ENCODE measurements at regions not wholly inside any gene's neighbourhood (a gene's known extent, or its start where the extent isn't known, plus 50 kb on each side); places are given as distances from the start of the nearest gene placed in this dataset.

- Histone ChIP-seq H3K4me1 (ENCODE audit: control insufficient read depth, low read length) (no peaks in the 10 kb centered on the region), H3K27ac (ENCODE audit: low read depth, low read length) (no peak overlapping the region), H3K79me2 (ENCODE audit: control insufficient read depth, low read length) (no peaks in the 10 kb centered on the region), H3K4me3 (ENCODE audit: low read length) (no peak overlapping the region), H3K9me2 (replicated peaks; ENCODE audit: control insufficient read depth, low read length) (no peaks in the 10 kb centered on the region), H3F3A (ENCODE audit: control insufficient read depth, insufficient read depth) (no peaks in the 10 kb centered on the region), H3K36me3 (ENCODE audit: control insufficient read depth, low read length) (no peaks in the 10 kb centered on the region), H3K4me2 (ENCODE audit: low read length) (no peak overlapping the region), H3K9me3 (ENCODE audit: control insufficient read depth, insufficient read depth, low read length) (no peaks in the 10 kb centered on the region), H3K27me3 (ENCODE audit: control insufficient read depth, low read length) (no peaks in the 10 kb centered on the region), H4K20me1 (ENCODE audit: control insufficient read depth, insufficient read depth, low read depth, low read length) (no peaks in the 10 kb centered on the region)
- TF ChIP-seq EZH2phosphoT487 (IDR thresholded peaks at IDR 0.05; ENCODE audit: borderline replicate concordance, low read length): no peak
- no peak for TF ChIP-seq CTCF (IDR thresholded peaks at IDR 0.05; ENCODE audit: low read depth, low read length, poor library complexity, severe bottlenecking)
Measured at GRCh38 chr14:94940263-94940993, 170.5 kb upstream of the GSC start.

- no peaks in the 10 kb centered on the region for H3K36me3 ChIP-seq (ENCODE audit: control insufficient read depth, low read length)
- no peak overlapping the region for H3K4me3 ChIP-seq (ENCODE audit: low read length)
- H3K9me3 ChIP-seq (ENCODE audit: control insufficient read depth, insufficient read depth, low read length): no peaks in the 10 kb centered on the region
- H3F3A ChIP-seq (ENCODE audit: control insufficient read depth, insufficient read depth): no peaks in the 10 kb centered on the region
- H3K4me1 ChIP-seq (ENCODE audit: control insufficient read depth, low read length): no peaks in the 10 kb centered on the region
- no peaks in the 10 kb centered on the region for H3K79me2 ChIP-seq (ENCODE audit: control insufficient read depth, low read length)
- no peak for TF ChIP-seq EZH2phosphoT487 (IDR thresholded peaks at IDR 0.05; ENCODE audit: borderline replicate concordance, low read length)
- no peak for TF ChIP-seq CTCF (IDR thresholded peaks at IDR 0.05; ENCODE audit: low read depth, low read length, poor library complexity, severe bottlenecking)
- no peak overlapping the region for H3K4me2 ChIP-seq (ENCODE audit: low read length)
- H3K27me3 ChIP-seq (ENCODE audit: control insufficient read depth, low read length): no peaks in the 10 kb centered on the region; the same call in 1 of the 2 replicates
- no peaks in the 10 kb centered on the region for H3K9me2 ChIP-seq (replicated peaks; ENCODE audit: control insufficient read depth, low read length)
- H4K20me1 ChIP-seq (ENCODE audit: control insufficient read depth, insufficient read depth, low read depth, low read length): no peaks in the 10 kb centered on the region
- no peak overlapping the region for H3K27ac ChIP-seq (ENCODE audit: low read depth, low read length)
Measured at GRCh38 chr14:94938016-94938415, 168.1 kb upstream of the GSC start.

DNA sequence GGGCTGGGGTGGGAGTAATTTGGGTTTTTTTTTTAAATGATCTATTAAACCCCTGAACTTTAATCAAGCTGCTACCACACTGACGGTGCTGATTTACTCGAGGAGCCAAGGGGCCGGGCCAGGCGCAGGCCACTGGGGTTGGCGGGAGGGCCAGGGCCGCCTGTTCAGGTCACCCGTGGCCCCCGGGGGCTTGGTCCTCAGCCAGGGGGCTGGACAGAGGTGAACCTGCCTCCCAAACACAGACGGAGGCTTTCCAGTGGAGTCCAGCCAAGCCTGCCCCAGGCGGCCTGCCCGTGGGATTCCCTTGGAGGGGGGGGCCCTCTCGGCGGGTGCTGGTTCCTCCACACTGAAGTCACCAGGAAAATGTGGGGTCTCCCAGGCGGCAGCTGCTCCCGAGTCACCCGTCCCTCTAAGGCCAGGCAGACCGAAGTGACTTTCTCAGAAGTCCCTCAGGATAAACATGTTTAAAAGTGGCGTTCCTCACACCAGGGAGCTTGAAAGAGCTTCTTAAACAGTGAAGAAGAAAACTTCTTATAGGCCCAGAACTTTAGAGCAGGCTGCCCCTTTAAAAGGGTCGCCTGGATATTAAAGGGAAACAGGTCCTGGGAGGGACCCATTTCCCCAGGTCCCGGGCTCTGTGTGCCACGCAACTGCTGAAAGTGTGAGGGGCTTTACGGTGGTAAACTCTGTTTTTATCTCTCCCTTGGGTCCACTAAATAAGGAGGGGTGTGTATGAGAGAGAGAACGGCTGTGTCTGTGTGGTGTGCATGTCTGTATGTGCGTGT is 167.2 kb upstream of the GSC start:
- no peaks in the 10 kb centered on the region for H3F3A ChIP-seq (ENCODE audit: control insufficient read depth, insufficient read depth)
- H4K20me1 ChIP-seq (ENCODE audit: control insufficient read depth, insufficient read depth, low read depth, low read length): no peaks in the 10 kb centered on the region
- no peak overlapping the region for H3K27ac ChIP-seq (ENCODE audit: low read depth, low read length)
- H3K4me1 ChIP-seq (ENCODE audit: control insufficient read depth, low read length): no peaks in the 10 kb centered on the region
- H3K9me3 ChIP-seq (ENCODE audit: control insufficient read depth, insufficient read depth, low read length): no peaks in the 10 kb centered on the region
- H3K79me2 ChIP-seq (ENCODE audit: control insufficient read depth, low read length): no peaks in the 10 kb centered on the region
- TF ChIP-seq CTCF (IDR thresholded peaks at IDR 0.05; ENCODE audit: low read depth, low read length, poor library complexity, severe bottlenecking): no peak
- H3K4me3 ChIP-seq (ENCODE audit: low read length): no peak overlapping the region
- H3K36me3 ChIP-seq (ENCODE audit: control insufficient read depth, low read length): no peaks in the 10 kb centered on the region
- no peaks in the 10 kb centered on the region for H3K9me2 ChIP-seq (replicated peaks; ENCODE audit: control insufficient read depth, low read length)
- H3K4me2 ChIP-seq (ENCODE audit: low read length): no peak overlapping the region
- peaks cover 3% of the 10 kb centered on the region; the same call in 1 of the 2 replicates for H3K27me3 ChIP-seq (ENCODE audit: control insufficient read depth, low read length)

Data from DOHH2 (cell line).